OCI-M2 (cell line): ENCODE measurements at regions not wholly inside any gene's neighbourhood (a gene's known extent, or its start where the extent isn't known, plus 50 kb on each side); places are given as distances from the start of the nearest gene placed in this dataset.

Experiments used
- DNase-seq: peaks from one replicate; lab custom pipeline; 2025; ENCODE audit not compliant: unreplicated experiment; lab: John Stamatoyannopoulos, UW

DNA sequence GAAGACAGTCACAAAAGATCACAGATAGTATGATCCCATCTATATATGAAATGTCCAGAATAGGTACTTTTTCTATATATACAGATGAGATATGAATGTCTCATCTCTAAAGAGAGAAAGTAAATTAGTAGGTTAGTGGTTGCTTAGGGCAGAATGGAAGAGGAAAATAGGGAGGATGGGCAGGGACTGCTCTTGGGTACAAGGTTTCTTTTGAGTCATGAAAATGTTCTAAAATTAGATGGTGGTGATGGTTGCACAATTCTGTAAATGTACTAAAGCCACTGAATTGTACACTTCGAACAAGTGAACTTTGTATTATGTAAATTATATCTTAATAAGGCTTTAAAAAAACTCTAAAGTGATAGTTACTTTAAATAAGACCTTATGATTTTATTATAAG, 59.6 kb upstream of the GRAMD2B start:
- DNase-seq, result no peak

DNA sequence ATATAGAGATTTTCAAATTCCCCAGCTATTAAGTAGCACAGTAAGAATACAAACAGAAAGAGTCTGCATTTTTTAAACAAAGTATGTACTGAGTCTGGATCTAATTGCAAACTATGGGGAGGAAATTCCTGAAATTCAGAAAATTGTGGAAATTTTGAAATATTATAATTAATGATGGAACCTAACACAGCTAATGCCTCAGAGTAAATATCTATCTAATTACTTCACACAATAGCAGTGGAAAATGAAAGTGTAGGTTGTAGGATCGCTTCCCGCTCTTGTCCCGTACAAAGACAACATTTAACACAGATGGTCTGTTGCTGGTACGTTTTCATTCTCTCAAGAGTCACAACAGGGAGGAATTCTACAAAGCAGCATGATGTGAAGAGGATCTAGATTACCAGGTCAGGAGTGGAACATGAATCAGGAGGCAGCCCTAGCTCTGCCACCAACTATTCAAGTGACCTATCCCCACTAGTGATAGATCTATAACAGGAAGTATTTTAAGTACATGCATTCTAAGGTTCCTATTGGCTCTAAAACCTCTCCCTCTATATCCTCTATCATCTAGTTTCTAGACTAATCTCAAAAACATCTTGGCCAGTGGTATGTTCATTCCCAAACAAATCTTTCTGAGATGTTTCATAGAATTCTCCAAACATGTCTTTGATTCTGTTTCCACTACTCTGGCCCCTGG, 58.9 kb upstream of the GRAMD2B start:
- DNase-seq, result no peak

DNA sequence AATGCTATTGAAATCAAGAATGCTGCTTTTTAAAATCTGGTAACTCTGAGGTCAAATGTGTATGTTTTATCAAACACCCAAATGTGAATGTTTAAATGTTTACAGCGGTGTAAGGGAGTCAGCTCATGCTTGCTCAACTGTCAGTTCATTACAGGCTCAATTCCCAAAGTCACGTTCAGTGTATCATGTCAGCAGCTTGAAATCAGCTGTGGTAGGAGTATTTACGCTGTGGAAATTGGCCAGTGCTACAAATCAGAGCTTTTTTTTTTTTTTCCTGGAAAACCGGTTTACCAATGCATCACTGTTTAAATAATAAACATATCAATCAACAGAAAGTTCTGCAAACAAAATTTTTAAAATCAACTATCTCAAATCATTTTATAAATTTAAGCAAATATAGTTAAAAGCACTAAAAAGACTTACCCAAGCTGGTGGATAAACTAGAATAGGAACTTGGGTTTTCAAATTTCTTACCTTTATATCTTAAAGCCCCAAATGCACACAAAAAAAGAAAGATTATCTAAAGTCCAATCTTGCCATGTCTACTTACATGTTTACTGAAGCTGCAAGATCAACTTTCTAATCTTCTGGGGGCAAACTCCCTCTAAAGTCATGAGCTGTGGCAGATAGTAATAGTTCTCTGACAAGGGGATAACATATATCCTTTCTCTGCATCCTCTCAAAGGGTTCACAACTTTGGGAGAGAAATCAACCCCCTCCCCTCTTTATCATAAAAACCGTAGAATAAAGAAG, 57.6 kb upstream of the GRAMD2B start:
- no peak for DNase-seq

DNA sequence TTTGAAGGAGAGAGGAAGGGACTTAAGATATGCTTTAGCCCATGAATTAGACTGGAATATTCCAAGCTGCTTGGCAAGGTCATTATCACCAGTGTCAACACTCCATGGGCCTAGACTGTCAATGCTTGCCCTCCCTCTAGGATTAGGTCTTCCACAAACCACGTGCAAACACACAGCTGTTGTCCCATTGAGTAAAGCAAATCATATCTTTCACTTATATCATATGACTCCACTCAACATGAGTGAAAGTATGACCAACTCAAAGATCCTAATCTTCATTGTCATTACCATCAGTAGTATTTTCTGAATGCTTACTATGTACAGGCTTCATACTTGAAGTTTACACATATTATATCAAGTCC, 57.0 kb upstream of the GRAMD2B start:
- DNase-seq, result no peak

DNA sequence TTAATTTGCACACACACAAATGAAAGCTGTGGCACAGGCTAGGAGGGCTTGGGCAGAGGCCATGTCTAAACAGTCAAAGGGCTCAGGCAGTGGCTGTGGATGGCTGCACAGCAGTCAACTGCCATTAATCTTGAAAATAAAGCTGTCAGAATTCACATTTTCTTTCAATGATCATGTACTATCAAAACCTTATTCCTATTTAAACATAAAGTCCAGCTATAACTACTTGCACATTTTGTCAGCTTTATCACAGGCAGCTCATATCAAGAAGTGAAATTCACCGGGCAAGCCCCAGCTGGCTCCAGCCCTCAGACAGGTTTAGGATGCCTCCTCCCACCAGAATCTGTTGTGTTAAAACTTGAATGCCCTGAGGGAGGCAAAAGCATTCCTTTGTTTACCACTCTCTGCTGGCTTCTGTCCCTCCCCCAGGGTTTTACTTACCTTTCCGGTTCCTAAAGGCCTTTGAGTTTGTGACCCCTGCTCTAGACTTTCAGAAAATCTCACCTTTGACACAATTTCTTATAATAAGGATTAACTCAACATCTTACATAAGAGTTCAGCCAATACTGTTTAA, 54.9 kb upstream of the GRAMD2B start:
- DNase-seq, result no peak

DNA sequence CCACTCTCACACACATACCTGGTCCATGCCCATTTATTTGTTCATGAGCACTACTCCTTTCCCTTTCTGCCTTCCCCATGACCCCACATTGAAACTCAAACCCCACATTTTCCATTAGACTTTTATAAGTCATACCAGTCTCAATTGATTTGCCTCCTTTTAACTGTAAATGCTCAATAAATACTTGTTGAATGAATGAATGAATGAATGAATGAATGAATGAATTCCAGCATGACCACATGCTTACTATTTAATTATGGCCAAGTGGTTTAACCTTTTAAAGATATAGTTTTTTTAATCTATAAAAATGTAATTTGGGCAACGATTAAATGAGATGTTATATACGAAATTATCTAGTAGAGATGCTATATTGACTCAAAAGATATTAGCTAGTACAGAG, 54.1 kb upstream of the GRAMD2B start:
- DNase-seq, result no peak

DNA sequence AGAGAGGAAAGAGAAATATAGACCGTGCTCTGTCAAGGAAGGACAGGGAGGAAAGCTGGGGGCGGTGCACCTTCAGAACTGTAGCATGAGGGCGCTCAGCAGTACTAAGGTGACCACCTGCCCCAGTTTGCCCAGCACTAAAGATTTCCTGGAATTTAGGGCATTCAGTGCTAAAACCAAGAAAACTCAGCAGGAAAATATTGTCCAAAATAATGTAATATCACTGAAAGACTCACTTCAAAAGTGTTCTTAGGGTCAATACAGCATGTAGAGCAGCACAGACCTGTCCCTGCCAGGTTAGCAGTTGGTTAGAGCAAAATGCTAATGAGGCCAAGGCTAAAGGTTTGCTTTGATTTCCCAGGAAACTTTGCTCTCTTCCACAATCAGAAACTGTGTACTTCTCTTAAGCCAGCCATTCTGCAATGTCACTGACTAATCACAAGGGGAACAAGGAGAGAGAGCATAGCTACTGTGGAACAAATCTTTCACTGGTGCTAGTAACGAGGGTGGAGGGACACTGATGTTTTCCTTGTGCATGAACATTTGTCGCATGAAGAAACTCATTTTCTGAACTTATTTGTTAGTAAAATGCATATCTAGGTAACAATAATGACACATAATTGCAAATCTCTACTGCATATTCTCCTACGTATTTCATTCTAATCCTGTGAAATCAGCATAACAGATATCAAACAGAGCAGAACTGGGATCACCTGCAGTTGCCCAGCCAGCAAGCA, 53.0 kb upstream of the GRAMD2B start:
- no peak for DNase-seq

DNA sequence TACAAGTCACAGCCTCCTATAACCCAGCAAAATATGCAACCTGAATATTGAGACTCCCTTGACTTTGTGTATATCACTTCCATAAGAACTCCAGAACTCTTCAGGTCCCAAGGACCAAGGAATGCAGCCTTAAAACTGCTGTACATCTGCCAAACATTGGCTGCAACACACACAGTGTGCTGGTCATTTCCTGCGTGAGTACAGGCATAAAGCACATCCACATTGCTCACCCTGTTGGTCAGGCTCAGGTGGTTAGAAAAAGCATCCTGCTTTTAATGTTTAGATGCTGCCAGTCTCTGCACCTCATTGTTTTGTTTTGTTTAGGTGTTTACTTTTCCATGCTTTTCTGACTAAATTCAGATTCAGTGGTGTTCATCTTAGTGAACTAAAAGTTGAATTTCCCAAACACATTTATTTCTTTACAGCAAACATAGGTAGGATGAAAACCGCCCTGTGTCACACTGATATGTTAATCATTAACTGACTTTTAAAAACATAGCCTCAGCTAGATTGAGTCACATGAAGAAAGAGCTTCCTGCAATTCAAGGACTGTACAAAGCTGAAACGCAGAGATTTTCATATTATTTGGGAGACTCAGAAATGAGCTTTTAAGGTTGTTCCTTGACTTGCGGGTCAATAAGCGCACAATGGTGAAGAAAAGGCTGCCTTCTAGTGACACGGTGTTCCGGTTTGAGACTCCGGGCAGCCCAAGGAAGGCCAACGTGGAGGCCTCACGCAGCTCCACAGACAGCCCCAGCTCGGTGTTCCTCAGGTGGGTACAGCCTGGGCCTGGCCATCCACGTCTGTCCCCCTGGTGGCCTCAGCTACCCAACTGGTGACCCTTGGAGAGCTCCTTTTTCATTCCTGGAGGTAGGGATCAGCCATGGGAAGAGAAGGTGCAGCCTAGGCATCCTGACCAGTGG, 52.2 kb upstream of the GRAMD2B start:
- no peak for DNase-seq

DNA sequence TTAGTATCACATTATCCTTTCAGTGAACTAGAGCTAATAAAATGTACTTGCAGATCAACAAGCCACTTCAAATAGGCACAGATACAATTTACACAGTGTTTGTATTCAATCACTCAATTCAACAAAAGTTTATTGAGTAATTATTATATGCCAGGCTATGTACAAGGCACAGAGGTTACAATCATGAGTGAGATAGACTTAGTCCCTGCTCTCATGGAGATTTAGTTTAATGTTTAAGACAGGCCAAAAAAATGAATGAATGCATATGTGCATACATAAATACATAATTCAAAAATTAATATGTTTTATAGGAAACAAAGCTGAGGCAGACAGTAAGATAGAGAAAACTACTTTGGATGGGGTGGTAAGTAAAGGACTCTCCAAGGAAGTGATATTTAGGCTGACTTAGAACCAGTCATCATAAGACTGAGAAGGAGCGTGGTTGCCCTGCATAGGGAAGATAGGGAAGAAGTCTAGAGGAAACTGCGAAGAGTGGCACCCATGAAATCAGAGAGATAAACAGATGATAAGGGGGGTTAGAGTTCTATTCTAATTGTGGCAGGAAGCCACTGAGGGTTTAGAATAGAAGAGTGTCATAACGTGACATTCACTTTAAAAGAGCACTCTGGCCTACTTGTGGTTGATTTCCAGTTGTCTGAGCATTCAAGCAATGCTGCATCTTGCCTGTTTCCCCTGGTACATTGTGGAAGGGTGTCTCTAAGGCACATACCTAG, 49.7 kb upstream of the GRAMD2B start:
- no peak for DNase-seq
